Activated naive CD8-positive, alpha-beta T cell treated with anti-CD3 and anti-CD28 coated beads, Interleukin-2, amount 10 ng/mL, durations not matched to agents 7 days and 5 days (primary cell): ENCODE measurements at regions not wholly inside any gene's neighbourhood (a gene's known extent, or its start where the extent isn't known, plus 50 kb on each side); places are given as distances from the start of the nearest gene placed in this dataset.

Experiments
- ATAC-seq: fragments of 150-1000 bp; cut with Tn5 transposase; one replicate; pipeline ENCODE4 v1.10.0; 2021; ENCODE audit warnings: low read depth, moderate library complexity
- POLR2A ChIA-PET: fragments of 350-600 bp; sonication (Branson Sonifier 250); formaldehyde crosslinking; loops from one replicate; lab custom pipeline; 2021; ENCODE audit warnings: antibody characterized with exemption; lab: Charles Lee
- DNase-seq: peaks from one replicate; pipeline ENCODE4 v3.0.0; 2021
- H3K27ac Mint-ChIP-seq: one replicate; pipeline ENCODE4 v1.8.0; 2022; ENCODE audit warnings: mild to moderate bottlenecking, mixed read lengths
- H3K27me3 Mint-ChIP-seq: one replicate; pipeline ENCODE4 v1.8.0; 2022; ENCODE audit warnings: mild to moderate bottlenecking, moderate library complexity, mixed read lengths
- H3K36me3 Mint-ChIP-seq: one replicate; pipeline ENCODE4 v1.8.0; 2021; ENCODE audit warnings: mild to moderate bottlenecking, mixed read lengths
- H3K4me1 Mint-ChIP-seq: one replicate; pipeline ENCODE4 v1.8.0; 2021; ENCODE audit warnings: mixed read lengths
- H3K4me3 Mint-ChIP-seq: one replicate; pipeline ENCODE4 v1.8.0; 2022; ENCODE audit warnings: mild to moderate bottlenecking, moderate library complexity, mixed read lengths
- H3K9me3 Mint-ChIP-seq: one replicate; pipeline ENCODE4 v1.8.0; 2021; ENCODE audit warnings: mixed read lengths

DNA sequence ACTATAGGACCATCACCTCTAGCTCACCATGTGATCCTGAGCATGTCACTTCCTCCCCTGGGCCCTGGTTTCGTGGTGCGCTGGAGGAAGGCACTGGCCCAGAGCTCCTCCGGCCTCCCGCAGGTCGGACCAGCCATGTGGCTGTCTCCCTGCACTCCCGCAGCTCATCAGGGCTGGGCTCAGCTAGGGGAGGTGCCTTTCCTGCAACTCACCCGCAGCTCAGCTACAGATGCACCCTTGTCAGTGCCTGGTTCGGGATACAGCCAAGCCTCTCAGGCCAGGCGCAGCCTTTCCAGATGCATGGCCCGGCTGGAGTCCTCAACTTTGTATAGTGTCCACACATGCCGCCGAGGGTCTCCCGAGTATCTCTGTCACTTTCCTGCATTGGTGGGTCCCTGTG is 138.2 kb upstream of the VSTM2B start:
- DNase-seq (no peak), ATAC-seq (no peak)
- H3K27me3 Mint-ChIP-seq = no peaks in the 10 kb centered on the region
- POLR2A ChIA-PET = no interaction called here
- H3K9me3 Mint-ChIP-seq = peaks cover 11% of the 10 kb centered on the region
- H3K4me3 Mint-ChIP-seq = no peak overlapping the region
- H3K36me3 Mint-ChIP-seq = no peaks in the 10 kb centered on the region
- H3K27ac Mint-ChIP-seq = no peak overlapping the region
- no peaks in the 10 kb centered on the region for H3K4me1 Mint-ChIP-seq

DNA sequence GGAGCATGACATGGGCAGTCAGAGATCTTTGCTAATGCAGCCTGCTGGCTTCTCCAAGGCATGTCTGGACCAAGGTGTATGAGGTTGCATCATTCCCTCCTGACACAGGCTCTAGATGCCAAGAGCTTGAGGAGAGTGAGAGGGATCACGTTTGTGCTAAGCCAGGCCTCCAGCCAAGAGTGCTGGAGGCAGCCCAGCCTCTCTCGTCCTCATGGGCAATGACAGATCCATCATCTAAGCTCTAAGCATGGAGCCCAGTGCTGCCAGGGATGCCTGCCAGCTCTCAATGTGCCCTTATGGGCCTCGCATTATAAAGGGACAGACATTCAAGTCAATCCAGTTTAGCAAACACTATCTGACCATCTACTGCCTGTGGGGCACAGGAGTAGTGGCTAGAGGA is 136.3 kb upstream of the VSTM2B start:
- ATAC-seq = no peak
- Mint-ChIP-seq H3K27ac (no peak overlapping the region), H3K4me1 (no peaks in the 10 kb centered on the region), H3K36me3 (no peaks in the 10 kb centered on the region), H3K9me3 (peaks cover 11% of the 10 kb centered on the region), H3K4me3 (no peak overlapping the region), H3K27me3 (peaks cover 3% of the 10 kb centered on the region)
- no peak for DNase-seq
- POLR2A ChIA-PET = no interaction called here

DNA sequence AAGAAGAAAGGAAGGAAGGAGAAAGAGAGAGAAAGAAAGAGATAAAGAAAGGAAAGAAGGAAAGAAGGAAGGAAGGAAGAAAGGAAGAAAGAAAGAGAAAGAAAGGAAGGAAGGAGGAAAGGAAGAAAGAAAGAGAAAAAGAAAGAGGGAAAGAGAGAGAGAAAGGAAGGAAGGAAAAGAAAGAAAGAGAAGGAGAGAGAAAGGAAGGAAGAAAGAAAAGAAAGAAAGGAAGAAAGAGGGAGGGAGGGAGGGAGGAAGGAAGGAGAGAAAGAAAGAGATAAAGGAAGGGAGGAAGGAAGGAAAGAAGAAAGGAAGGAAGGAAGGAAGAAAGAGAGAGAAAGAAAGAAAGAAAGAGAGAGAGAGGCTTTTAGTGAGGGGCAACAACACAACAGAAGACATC is 135.1 kb upstream of the VSTM2B start:
- ATAC-seq = no peak
- no peaks in the 10 kb centered on the region for H3K4me1 Mint-ChIP-seq
- POLR2A ChIA-PET = no interaction called here
- no peak for DNase-seq
- H3K36me3 Mint-ChIP-seq = no peaks in the 10 kb centered on the region
- no peak overlapping the region for H3K4me3 Mint-ChIP-seq
- peaks cover 3% of the 10 kb centered on the region for H3K27me3 Mint-ChIP-seq
- peaks cover 11% of the 10 kb centered on the region for H3K9me3 Mint-ChIP-seq
- no peak overlapping the region for H3K27ac Mint-ChIP-seq

DNA sequence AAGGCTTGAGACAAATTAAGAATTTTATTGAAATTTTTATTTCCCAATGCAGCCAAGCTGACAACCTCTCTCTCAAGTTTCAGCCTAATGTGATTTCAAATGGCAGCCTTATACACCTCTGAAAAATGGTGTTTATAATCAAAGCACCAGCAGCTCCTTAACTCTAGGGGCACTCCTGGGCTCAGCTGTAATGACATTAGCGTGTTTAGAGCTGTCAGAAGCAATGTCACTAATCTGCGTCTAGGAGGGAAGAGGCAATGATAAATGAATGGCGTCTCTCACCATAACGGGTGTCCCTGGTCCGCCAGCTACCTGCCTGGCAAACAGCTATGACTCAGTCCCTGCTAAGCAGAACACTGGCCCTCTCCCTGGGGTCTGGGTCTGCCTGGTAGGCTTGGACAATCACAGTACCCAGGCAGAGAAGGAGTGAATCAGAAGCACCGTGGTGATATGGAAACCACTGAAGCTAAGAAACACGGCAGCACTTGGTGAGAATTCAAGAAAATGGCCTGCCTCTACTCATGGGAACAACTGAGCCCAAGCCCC is 131.8 kb upstream of the VSTM2B start:
- H3K36me3 Mint-ChIP-seq = no peaks in the 10 kb centered on the region
- H3K4me3 Mint-ChIP-seq = no peak overlapping the region
- peaks cover 3% of the 10 kb centered on the region for H3K27me3 Mint-ChIP-seq
- H3K9me3 Mint-ChIP-seq = peaks cover 9% of the 10 kb centered on the region
- no peak overlapping the region for H3K27ac Mint-ChIP-seq
- ATAC-seq (no peak), DNase-seq (no peak)
- H3K4me1 Mint-ChIP-seq = no peaks in the 10 kb centered on the region
- POLR2A ChIA-PET = no interaction called here

DNA sequence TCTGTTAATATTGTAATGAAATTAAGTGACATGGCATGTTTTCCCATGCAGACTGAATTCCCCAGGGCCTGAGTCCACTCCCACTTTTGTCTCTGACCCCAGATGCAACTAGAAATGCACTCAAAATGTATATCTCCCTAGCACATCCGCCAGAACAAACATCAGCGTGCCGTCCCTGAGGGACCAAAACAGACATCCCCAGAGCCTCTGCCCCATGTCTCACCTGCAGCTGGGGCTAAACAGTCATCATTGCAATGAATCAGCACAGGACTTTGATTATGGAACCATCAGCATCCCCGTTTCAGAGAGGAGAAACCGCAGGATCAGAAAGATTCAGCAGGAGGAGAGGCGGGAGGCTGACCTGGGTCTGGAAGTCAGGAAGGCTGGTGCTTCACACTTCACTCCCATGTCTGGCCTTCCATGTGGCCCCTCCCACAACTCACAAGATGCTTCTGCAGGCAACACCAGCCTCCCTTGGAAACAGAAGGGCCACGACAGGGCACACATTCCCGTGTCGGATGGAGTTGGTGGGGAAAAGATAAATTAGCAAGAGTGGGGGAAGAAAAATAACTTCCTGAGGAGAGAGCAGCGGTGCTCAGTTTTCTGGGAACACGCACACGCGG is 130.6 kb upstream of the VSTM2B start:
- no peaks in the 10 kb centered on the region for H3K4me1 Mint-ChIP-seq
- peaks cover 3% of the 10 kb centered on the region for H3K27me3 Mint-ChIP-seq
- no peaks in the 10 kb centered on the region for H3K36me3 Mint-ChIP-seq
- DNase-seq (no peak), ATAC-seq (no peak)
- H3K27ac Mint-ChIP-seq = no peak overlapping the region
- POLR2A ChIA-PET = no interaction called here
- H3K9me3 Mint-ChIP-seq = peaks cover 9% of the 10 kb centered on the region
- no peak overlapping the region for H3K4me3 Mint-ChIP-seq

DNA sequence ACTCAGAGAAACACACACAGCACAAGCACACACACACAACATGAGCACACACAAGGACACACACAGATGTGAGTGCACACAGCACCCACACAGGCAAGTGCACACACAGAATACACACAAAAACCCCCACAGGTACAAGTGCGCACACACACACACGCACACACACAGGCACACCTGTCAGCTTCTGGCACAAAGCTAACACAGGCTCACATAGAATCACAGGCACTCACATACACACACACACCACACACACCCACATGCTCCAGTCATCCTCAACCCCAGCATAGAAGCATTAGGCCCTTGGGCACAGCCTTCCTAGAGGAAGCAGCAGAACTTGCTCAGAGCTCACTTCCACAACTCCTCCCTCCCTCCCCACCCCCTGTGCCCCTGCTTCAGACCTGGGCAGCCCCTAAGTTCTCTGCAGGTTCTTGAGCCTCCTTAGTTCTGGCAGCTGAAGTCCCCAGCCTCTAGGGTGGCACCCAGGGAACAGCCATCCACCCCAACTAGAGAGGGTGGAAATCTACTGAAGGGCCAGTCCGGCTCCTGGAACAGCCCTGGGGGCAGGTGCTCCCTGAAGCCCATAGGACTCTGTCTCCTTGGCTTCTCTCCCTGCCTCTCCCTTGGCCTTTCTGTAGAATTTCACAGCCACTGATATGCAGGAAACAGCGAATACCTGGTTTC is 129.9 kb upstream of the VSTM2B start:
- Mint-ChIP-seq H3K27ac (no peak overlapping the region), H3K4me1 (no peaks in the 10 kb centered on the region), H3K27me3 (peaks cover 3% of the 10 kb centered on the region), H3K4me3 (no peak overlapping the region), H3K36me3 (no peaks in the 10 kb centered on the region), H3K9me3 (peaks cover 6% of the 10 kb centered on the region)
- ATAC-seq (no peak), DNase-seq (no peak)
- POLR2A ChIA-PET = no interaction called here

DNA sequence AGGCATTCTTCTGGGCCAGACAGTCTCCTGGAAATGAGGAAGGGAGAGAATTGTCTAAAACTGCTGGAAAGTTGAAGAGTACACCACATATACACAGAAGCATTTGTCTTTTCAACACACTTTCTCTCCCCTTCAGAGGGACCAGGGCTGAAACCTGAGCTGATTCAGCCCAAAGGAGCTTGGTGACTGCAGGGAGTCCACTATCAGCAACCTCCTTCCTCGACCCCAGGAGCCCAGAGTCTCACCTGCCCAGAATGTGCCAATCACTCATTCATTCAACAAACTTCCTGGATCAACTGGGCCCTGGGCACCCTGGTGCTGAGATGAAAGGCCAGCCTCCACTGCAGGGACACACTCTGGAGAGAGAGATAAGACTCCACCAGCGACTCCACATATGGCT is 128.9 kb upstream of the VSTM2B start:
- Mint-ChIP-seq H3K9me3 (no peaks in the 10 kb centered on the region), H3K27me3 (peaks cover 3% of the 10 kb centered on the region), H3K4me3 (no peak overlapping the region), H3K27ac (no peak overlapping the region), H3K4me1 (no peaks in the 10 kb centered on the region), H3K36me3 (no peaks in the 10 kb centered on the region)
- POLR2A ChIA-PET = no interaction called here
- ATAC-seq (no peak), DNase-seq (no peak)

DNA sequence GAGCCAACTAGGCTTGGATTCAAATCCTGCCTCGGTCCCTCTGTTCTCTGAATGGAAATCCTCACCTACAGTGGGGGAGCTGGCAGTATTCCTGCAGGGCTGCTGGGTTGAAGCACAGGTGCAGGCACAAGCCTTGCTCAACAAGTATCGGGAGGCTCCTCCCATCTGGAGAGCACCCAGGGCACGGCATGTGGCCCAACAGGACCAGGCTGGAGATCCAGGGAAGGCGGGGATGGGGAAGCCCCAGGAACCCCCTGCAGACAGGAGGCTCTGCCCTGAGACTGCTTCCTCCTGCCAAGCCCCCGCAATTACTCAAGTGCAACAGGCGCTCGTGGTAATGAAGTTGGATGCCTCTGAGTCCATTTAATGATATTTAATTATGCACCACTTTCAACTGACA is 128.0 kb upstream of the VSTM2B start:
- Mint-ChIP-seq H3K4me3 (no peak overlapping the region), H3K27ac (no peak overlapping the region), H3K4me1 (no peaks in the 10 kb centered on the region), H3K9me3 (no peaks in the 10 kb centered on the region), H3K36me3 (no peaks in the 10 kb centered on the region), H3K27me3 (peaks cover 3% of the 10 kb centered on the region)
- POLR2A ChIA-PET = no interaction called here
- no peak for DNase-seq
- no peak for ATAC-seq

DNA sequence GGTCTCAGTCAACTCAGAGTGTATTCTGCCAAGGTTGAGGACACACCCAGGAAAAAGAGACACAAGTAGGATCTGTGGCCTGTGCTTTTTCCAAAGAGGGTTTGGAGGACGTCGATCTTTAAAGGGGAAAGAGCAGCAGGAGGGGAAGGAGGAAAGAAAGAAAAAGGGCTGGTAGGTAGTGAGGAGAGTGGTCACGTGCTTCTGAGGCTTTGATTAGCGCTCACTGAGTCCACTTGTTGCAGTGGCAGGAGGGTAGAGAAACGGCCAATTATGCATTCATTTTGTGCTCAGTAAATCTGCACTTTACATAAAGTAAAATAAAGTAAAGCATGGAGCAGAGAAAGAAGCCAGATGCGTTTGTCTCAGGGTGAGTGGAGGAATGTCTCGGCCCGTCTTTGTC is 126.0 kb upstream of the VSTM2B start:
- no peaks in the 10 kb centered on the region for H3K27me3 Mint-ChIP-seq
- no peak for ATAC-seq

DNA sequence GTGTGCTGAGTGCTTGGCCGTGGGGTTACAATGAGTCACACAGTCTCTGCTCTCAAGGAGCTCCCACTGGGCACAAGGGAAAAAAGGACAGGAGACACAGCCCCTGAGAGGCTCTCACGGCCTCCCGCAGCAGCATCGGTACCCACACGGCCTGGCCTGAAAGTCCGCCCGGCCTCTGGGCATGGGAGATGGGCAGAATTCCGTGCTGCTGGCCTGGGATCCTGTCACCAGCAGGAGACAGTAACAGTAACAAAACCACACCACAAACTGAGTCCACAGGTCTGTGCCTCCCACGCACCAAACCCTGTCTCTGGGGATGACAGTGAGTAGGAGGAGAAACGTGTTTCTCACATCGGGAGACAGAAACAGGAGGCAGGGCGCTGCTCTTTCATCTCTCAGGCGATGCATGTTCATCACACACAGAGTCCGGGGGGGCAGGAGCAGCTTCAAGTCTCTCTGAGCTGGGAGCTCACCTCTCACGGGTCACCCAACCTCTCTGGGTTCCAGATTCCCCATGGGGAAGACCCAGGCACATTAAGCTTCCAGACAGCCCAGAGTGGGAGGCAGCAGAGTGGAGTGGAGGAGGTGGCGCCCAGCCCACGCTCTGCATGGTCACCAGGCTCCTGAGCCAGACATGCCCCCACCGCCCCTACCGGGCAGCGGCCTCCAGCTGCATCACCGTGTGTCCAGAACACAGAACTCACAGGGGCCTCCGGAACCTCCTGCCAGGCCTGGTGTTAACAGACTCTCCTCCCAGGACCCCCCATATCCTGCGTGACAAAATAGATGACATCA is 124.7 kb upstream of the VSTM2B start:
- no peaks in the 10 kb centered on the region for H3K9me3 Mint-ChIP-seq

More for the DNA sequence above, 126.0 kb upstream of the VSTM2B start:
- Mint-ChIP-seq H3K4me3 (no peak overlapping the region), H3K4me1 (no peaks in the 10 kb centered on the region), H3K36me3 (no peaks in the 10 kb centered on the region), H3K27ac (no peak overlapping the region), H3K9me3 (no peaks in the 10 kb centered on the region)
- POLR2A ChIA-PET = no interaction called here
- no peak for DNase-seq

DNA sequence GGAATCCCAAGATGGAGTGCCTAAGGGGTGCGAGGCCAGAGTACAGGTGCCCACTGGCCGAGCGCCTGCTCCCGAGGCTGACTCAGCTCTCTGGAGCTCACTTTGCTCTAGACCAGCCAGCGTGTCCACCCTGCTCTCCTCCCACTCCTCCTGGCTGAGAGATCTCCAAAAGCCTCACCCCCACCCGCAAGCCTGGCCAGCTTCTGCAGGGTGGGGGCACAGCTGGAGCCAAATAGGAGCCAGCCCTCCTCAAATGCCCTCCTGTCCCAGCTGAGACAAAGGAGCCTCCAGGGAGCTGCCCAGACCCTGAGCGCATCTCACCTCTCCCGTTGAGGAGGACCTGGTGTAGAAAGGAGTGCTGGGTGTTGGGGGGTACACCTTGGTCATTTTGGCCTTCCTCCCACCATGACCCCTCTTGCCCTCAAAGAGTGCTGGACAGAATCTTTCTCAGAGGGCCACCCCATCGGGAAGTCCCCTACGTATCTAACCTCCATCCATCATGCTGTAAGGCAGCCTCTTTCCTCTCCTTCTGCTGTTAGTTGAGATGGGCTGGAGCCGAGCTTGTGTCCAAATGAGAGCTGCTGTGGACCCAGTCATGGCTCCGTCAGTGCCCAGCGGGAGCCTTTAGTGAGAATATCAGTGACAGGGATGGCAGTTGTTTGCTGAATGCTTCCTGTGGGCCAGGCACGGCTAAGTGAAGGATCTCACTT is 123.9 kb upstream of the VSTM2B start:
- no peak overlapping the region for H3K4me3 Mint-ChIP-seq
- ATAC-seq (no peak), DNase-seq (no peak)
- POLR2A ChIA-PET = no interaction called here
- H3K27me3 Mint-ChIP-seq = peaks cover 2% of the 10 kb centered on the region
- H3K36me3 Mint-ChIP-seq = no peaks in the 10 kb centered on the region
- no peaks in the 10 kb centered on the region for H3K4me1 Mint-ChIP-seq
- H3K27ac Mint-ChIP-seq = no peak overlapping the region
- H3K9me3 Mint-ChIP-seq = no peaks in the 10 kb centered on the region

More for the DNA sequence above, 124.7 kb upstream of the VSTM2B start:
- POLR2A ChIA-PET = no interaction called here
- ATAC-seq (no peak), DNase-seq (no peak)
- Mint-ChIP-seq H3K4me1 (no peaks in the 10 kb centered on the region), H3K27ac (no peak overlapping the region), H3K36me3 (no peaks in the 10 kb centered on the region), H3K4me3 (no peak overlapping the region), H3K27me3 (peaks cover 2% of the 10 kb centered on the region)

DNA sequence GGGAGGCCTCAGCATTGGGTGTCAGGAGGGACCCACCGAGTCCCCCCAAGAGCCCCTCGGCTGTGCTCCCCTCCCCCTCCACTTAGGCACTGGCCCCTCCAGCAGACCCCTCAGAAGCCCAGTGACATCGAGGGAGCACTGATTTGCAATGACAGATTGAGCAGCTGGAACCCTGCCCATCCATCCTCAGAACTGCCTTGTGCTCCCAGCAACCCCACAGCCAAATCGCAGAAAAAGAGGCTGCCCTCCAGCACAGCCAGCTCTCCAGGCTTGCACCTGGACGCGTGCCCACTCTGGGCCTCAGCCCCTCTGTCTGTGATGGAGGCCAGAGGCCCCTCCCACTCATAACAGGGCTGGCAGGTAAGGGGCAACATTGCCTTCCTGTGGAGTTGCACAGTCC is 123.2 kb upstream of the VSTM2B start:
- ATAC-seq (no peak), DNase-seq (no peak)
- Mint-ChIP-seq H3K27ac (no peak overlapping the region), H3K27me3 (peaks cover 5% of the 10 kb centered on the region), H3K36me3 (no peaks in the 10 kb centered on the region), H3K4me3 (no peak overlapping the region), H3K4me1 (no peaks in the 10 kb centered on the region), H3K9me3 (no peaks in the 10 kb centered on the region)
- POLR2A ChIA-PET = no interaction called here

DNA sequence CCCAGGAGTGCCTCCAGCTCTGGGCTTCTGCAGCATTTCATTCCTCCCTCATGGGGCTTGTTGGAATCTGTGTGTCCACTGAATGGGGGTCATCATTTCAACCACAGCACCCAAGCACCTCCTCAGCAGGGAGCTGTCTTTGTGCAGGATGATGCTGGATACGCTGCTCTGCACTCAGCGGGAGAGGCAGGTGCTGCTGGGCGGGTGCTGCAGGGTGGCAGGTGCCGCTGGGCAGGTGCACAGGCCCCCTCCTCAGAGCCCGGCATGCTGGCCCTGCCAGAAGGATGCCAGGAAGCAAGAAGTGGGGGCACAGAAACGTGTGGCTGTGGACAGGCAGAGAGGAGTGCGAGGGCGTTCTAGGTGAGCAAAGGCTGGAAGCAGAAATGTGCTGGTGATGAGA is 121.8 kb upstream of the VSTM2B start:
- ATAC-seq (no peak), DNase-seq (no peak)
- H3K4me1 Mint-ChIP-seq = no peaks in the 10 kb centered on the region
- no peak overlapping the region for H3K27ac Mint-ChIP-seq
- no peak overlapping the region for H3K4me3 Mint-ChIP-seq
- H3K9me3 Mint-ChIP-seq = no peaks in the 10 kb centered on the region
- no peaks in the 10 kb centered on the region for H3K36me3 Mint-ChIP-seq
- POLR2A ChIA-PET = no interaction called here
- H3K27me3 Mint-ChIP-seq = peaks cover 5% of the 10 kb centered on the region
